Liver (tissue), 8 donors: ENCODE measurements at regions not wholly inside any gene's neighbourhood (a gene's known extent, or its start where the extent isn't known, plus 50 kb on each side); places are given as distances from the start of the nearest gene placed in this dataset.

Experiments used
- DNase-seq: peaks from one replicate; pipeline ENCODE4 v3.0.0-alpha.2; 2017; ENCODE audit warnings: low spot score
- H3K27ac ChIP-seq, 2 donors: one replicate each; pipeline ENCODE4 v1.7.0; 2013; ENCODE audit warnings: inconsistent platforms in 2 of 2, low read length in 2 of 2, control low read depth in 1 of 2, low read depth in 1 of 2, mild to moderate bottlenecking in 1 of 2
- H3K27me3 ChIP-seq, 4 donors: one replicate each; pipeline versions ENCODE4 v1.6.1 to v1.7.0; 2013; ENCODE audit warnings: low read length in 3 of 4, inconsistent platforms in 1 of 4, mild to moderate bottlenecking in 1 of 4, moderate library complexity in 1 of 4; ENCODE audit not compliant: control insufficient read depth in 4 of 4, insufficient read depth in 4 of 4
- H3K36me3 ChIP-seq, 4 donors: one replicate each; pipeline versions ENCODE4 v1.6.1 to v1.7.0; 2013; ENCODE audit warnings: low read length in 3 of 4, mild to moderate bottlenecking in 3 of 4, low read depth in 1 of 4, moderate library complexity in 1 of 4; ENCODE audit not compliant: control insufficient read depth in 4 of 4, insufficient read depth in 3 of 4
- H3K4me1 ChIP-seq, 4 donors: one replicate each; pipeline versions ENCODE4 v1.6.1 to v1.7.0; 2013; ENCODE audit warnings: low read length in 3 of 4, mild to moderate bottlenecking in 3 of 4, moderate library complexity in 1 of 4; ENCODE audit not compliant: control insufficient read depth in 4 of 4, insufficient read depth in 4 of 4
- H3K4me3 ChIP-seq, 3 donors: one replicate each; pipeline versions ENCODE4 v1.6.1 to v1.7.0; 2013; ENCODE audit warnings: low read length in 3 of 3, control low read depth in 1 of 3, low read depth in 1 of 3, mild to moderate bottlenecking in 1 of 3
- H3K9ac ChIP-seq, 2 donors: one replicate each; pipeline ENCODE4 v1.7.0; 2013; ENCODE audit warnings: low read length in 2 of 2, mild to moderate bottlenecking in 2 of 2, moderate library complexity in 2 of 2, control low read depth in 1 of 2, low read depth in 1 of 2
- H3K9me3 ChIP-seq, 4 donors: one replicate each; pipeline versions ENCODE4 v1.6.1 to v1.7.0; 2013; ENCODE audit warnings: low read length in 3 of 4; ENCODE audit not compliant: control insufficient read depth in 4 of 4
- EGR1 ChIP-seq, 2 donors: IDR thresholded peaks; 2 replicates each; pipeline ENCODE4 v1.6.1; 2016 to 2018; ENCODE audit warnings: antibody characterized with exemption in 2 of 2, low read depth in 2 of 2
- FOXA1 ChIP-seq: IDR thresholded peaks from 2 replicates; pipeline ENCODE4 v1.6.1; 2016; ENCODE audit warnings: antibody characterized with exemption
- HNF4A ChIP-seq, 2 donors: conservative IDR thresholded peaks; 2 replicates each; pipeline ENCODE4 v1.6.1; 2016; ENCODE audit warnings: antibody characterized with exemption in 2 of 2, mild to moderate bottlenecking in 2 of 2
- HNF4G ChIP-seq: IDR thresholded peaks from 2 replicates; pipeline ENCODE4 v1.6.1; 2016; ENCODE audit warnings: antibody characterized with exemption
- JUND ChIP-seq, 2 donors: IDR thresholded peaks; 2 replicates each; pipeline ENCODE4 v1.6.1; 2016; ENCODE audit warnings: antibody characterized with exemption in 2 of 2
- NR2F2 ChIP-seq: IDR thresholded peaks from 2 replicates; pipeline ENCODE4 v1.6.1; 2016; ENCODE audit warnings: antibody characterized with exemption
- RAD21 ChIP-seq, 2 donors: IDR thresholded peaks; 2 replicates each; pipeline ENCODE4 v1.6.1; 2016; ENCODE audit warnings: antibody characterized with exemption in 2 of 2, mild to moderate bottlenecking in 2 of 2
- RXRA ChIP-seq, 2 donors: IDR thresholded peaks; 2 replicates each; pipeline ENCODE4 v1.6.1; 2017 to 2018; ENCODE audit warnings: antibody characterized with exemption in 2 of 2, mild to moderate bottlenecking in 1 of 2
- SP1 ChIP-seq: IDR thresholded peaks from 2 replicates; pipeline ENCODE4 v1.6.1; 2018; ENCODE audit warnings: antibody characterized with exemption, mild to moderate bottlenecking
- YY1 ChIP-seq: IDR thresholded peaks from 2 replicates; pipeline ENCODE4 v1.6.1; 2016; ENCODE audit warnings: antibody characterized with exemption, mild to moderate bottlenecking
- WGBS: extraction: QIAGEN DNeasy Blood & Tissue Kit; methylation state at CpG from one replicate; pipeline ENCODE4 v1.1.7; 2013; 5-methylcytosine and 5-hydroxymethylcytosine counted together
- TF ChIP-seq, protein P1 (sequence below): fragments of 150-350 bp; IDR thresholded peaks from 2 replicates; pipeline ENCODE4 v1.5.1; 2017; ENCODE audit warnings: improper control_type of control experiment, low read depth, low read length; ENCODE audit not compliant: missing input control
- TF ChIP-seq, protein P2 (sequence below): IDR thresholded peaks from 2 replicates; pipeline ENCODE4 v1.6.1; 2016; ENCODE audit warnings: antibody characterized with exemption
- TF ChIP-seq, protein P3 (sequence below): IDR thresholded peaks from 2 replicates; pipeline ENCODE4 v1.6.1; 2016; ENCODE audit warnings: antibody characterized with exemption
- TF ChIP-seq, protein P4 (sequence below): IDR thresholded peaks from 2 replicates; pipeline ENCODE4 v1.6.1; 2016; ENCODE audit warnings: antibody characterized with exemption
- donor health status: healthy.
- donor health status: healthy.
- donor health status: healthy.
- donor health status: healthy.
- donor health status: healthy.

DNA sequence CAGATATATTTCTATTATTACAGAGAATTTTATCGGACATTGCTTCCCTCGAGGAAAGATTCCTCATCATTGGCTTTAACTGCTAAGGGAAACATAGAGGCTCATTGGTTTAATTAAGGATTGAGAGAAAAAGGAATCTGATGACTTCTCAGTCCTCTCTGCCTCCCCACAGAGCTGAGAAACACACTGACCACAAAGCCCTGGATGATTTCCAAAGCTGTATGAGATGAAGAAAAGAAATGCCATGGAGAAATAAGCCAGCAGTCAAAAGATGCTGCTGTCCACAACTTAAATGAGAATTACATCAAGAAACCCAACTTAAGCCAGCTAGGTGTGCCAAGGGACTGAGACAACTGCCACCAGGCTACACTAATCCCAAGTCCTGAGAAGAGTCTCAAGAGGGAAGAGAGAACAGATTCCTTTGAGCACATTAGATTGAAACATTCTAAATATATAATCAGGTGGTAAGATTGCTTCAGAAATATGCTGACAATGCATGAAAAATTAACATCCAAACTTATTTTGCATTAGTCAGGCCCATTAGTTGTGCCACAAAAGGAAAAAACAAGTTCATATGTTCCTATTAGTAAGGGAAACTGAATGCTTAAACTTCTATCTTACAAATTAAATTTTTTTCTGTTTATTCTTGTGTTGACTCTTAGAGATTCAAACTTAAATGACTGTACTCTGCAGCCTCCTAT lies 308.1 kb upstream of the CYRIA start:
- Histone ChIP-seq H3K27ac (no peak overlapping the region), H3K4me3 (no peak overlapping the region), H3K36me3 (no peaks in the 10 kb centered on the region), H3K4me1 (no peaks in the 10 kb centered on the region), H3K27me3 (no peaks in the 10 kb centered on the region), H3K9me3 (no peaks in the 10 kb centered on the region), H3K9ac (no peak overlapping the region)
- no peak for DNase-seq
- WGBS = 90% methylated on average over 2 of the region's 2 CpGs
- TF ChIP-seq RXRA (IDR thresholded peaks at IDR 0.05) = no peak
- TF ChIP-seq RAD21 (IDR thresholded peaks at IDR 0.05) = no peak
- TF ChIP-seq, protein P1, sequence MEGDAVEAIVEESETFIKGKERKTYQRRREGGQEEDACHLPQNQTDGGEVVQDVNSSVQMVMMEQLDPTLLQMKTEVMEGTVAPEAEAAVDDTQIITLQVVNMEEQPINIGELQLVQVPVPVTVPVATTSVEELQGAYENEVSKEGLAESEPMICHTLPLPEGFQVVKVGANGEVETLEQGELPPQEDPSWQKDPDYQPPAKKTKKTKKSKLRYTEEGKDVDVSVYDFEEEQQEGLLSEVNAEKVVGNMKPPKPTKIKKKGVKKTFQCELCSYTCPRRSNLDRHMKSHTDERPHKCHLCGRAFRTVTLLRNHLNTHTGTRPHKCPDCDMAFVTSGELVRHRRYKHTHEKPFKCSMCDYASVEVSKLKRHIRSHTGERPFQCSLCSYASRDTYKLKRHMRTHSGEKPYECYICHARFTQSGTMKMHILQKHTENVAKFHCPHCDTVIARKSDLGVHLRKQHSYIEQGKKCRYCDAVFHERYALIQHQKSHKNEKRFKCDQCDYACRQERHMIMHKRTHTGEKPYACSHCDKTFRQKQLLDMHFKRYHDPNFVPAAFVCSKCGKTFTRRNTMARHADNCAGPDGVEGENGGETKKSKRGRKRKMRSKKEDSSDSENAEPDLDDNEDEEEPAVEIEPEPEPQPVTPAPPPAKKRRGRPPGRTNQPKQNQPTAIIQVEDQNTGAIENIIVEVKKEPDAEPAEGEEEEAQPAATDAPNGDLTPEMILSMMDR = no peak
- TF ChIP-seq, protein P2, sequence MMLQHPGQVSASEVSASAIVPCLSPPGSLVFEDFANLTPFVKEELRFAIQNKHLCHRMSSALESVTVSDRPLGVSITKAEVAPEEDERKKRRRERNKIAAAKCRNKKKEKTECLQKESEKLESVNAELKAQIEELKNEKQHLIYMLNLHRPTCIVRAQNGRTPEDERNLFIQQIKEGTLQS = no peak
- TF ChIP-seq EGR1 (IDR thresholded peaks at IDR 0.05; ENCODE audit: low read depth in 2 of 2) = no peak
- no peak for TF ChIP-seq HNF4G
- TF ChIP-seq YY1 = no peak
- TF ChIP-seq HNF4A (conservative IDR thresholded peaks at IDR 0.05) = no peak
- TF ChIP-seq, protein P3, sequence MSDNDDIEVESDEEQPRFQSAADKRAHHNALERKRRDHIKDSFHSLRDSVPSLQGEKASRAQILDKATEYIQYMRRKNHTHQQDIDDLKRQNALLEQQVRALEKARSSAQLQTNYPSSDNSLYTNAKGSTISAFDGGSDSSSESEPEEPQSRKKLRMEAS = no peak

DNA sequence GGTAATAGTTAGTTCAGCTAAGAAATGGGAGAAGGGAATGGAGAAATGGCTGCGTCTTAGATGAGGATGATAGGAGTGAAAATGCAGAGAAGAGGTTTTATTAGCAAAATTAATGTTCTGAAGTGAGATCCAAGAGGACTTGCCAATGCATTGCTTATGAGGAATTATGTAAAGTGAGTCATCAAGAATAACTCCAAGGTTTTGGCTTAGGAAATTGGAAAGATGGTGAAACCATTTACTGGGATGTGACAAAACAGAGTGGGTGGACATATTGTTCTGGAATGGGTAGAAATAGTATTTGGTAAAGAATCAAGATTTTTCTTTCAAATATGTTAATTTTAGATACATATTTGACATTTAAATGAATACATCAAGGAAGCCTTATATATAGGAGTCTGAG lies 306.6 kb upstream of the CYRIA start:
- Histone ChIP-seq H3K36me3 (no peaks in the 10 kb centered on the region), H3K27me3 (no peaks in the 10 kb centered on the region), H3K9ac (no peak overlapping the region), H3K9me3 (no peaks in the 10 kb centered on the region), H3K4me3 (no peak overlapping the region), H3K4me1 (no peaks in the 10 kb centered on the region), H3K27ac (no peak overlapping the region)
- no peak for TF ChIP-seq RAD21 (IDR thresholded peaks at IDR 0.05)
- TF ChIP-seq, protein P4, sequence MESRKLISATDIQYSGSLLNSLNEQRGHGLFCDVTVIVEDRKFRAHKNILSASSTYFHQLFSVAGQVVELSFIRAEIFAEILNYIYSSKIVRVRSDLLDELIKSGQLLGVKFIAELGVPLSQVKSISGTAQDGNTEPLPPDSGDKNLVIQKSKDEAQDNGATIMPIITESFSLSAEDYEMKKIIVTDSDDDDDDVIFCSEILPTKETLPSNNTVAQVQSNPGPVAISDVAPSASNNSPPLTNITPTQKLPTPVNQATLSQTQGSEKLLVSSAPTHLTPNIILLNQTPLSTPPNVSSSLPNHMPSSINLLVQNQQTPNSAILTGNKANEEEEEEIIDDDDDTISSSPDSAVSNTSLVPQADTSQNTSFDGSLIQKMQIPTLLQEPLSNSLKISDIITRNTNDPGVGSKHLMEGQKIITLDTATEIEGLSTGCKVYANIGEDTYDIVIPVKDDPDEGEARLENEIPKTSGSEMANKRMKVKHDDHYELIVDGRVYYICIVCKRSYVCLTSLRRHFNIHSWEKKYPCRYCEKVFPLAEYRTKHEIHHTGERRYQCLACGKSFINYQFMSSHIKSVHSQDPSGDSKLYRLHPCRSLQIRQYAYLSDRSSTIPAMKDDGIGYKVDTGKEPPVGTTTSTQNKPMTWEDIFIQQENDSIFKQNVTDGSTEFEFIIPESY = no peak
- no peak for TF ChIP-seq EGR1 (IDR thresholded peaks at IDR 0.05; ENCODE audit: low read depth in 2 of 2)
- TF ChIP-seq SP1 = no peak
- TF ChIP-seq, protein P3 = no peak
- 95% methylated on average over 1 of the region's 1 CpG for WGBS
- DNase-seq = no peak

DNA sequence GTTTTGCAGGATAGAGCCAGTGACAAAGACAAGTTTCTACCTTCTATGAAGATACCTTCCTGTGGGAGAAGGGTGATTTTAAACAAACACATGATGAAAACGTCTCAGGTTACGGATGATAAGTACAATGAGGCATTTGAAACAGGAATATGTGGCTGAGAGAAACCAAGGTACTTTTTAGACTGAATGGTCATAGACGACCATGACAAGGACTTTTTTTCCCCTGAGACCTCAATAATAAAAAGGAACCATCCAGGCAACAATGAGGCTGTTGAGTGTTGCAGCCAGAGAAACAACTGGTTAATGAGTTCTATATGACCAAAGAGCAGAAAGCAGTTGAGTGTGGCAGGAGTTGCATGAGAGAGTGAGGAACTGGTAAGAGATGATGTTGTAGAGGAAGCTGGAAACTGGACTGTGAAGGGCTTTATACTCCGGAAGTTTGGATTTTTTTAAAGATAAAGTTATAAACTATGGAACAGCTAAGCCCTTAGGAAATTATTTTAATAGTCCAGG lies 306.1 kb upstream of the CYRIA start:
- TF ChIP-seq, protein P4 = no peak
- TF ChIP-seq NR2F2 = no peak
- TF ChIP-seq, protein P3 = no peak
- TF ChIP-seq EGR1 (IDR thresholded peaks at IDR 0.05; ENCODE audit: low read depth in 2 of 2) = no peak
- TF ChIP-seq, protein P1 = no peak
- no peak for TF ChIP-seq JUND (IDR thresholded peaks at IDR 0.05)
- no peak for TF ChIP-seq FOXA1
- TF ChIP-seq, protein P2 = no peak
- WGBS = 76% methylated on average over 4 of the region's 4 CpGs

More for the DNA sequence above, 306.1 kb upstream of the CYRIA start:
- Histone ChIP-seq H3K4me1 (no peaks in the 10 kb centered on the region), H3K4me3 (no peak overlapping the region), H3K27ac (no peak overlapping the region), H3K27me3 (no peaks in the 10 kb centered on the region), H3K9me3 (no peaks in the 10 kb centered on the region), H3K9ac (no peak overlapping the region), H3K36me3 (no peaks in the 10 kb centered on the region)
- DNase-seq = no peak
